RPMI7951 (cell line): ENCODE measurements at regions not wholly inside any gene's neighbourhood (a gene's known extent, or its start where the extent isn't known, plus 50 kb on each side); places are given as distances from the start of the nearest gene placed in this dataset.
"Not testable (repeated sequence)": the region's sequence is repeated elsewhere in the genome, so short reads cannot be mapped to it uniquely, and the experiment has no call there.

Source experiments
- DNase-seq: peaks from one replicate; pipeline ENCODE4 v3.0.0-alpha.2; 2012; ENCODE audit warnings: low read depth

GRCh38 chr14:55767286-55767685 is 187.3 kb downstream of the KTN1 start:
- DNase-seq = no peak

- no peak for DNase-seq
These were observed 189.9 kb downstream of the KTN1 start for GRCh38 chr14:55769877-55770276.

DNA sequence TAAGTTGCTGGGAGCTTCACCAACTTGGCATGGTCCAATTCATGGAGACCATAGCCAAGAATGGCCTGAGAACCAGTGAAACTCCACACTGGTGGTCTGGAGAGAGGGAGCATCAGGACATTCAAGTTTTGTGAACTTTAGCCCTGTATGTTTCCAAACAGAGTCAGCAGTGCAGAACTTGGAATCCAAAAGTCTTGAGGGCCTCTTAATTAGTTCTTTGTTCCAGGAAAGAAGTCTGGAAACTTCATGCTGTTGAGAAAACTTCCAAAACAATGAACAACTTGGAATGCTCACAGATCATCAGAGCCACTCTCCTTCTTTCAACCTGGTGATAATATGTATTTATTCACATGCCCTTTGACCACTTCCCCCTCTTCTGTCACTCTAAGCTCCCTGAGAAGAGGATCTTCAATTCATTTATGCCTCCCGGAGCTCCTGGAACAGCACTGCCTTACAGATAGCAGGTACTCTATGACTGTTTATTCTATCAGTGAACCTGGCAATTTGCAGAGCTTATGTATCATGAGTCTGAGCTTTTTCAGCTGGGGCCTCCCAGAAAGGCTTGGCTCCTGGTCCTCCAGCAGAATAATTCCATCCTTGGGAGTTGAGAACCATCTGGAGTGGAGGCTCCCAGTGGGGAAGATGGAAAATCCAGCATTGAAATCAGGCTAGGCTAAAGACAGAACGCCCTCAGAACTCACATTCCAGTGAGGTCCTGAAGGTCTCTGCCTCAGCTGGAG is 191.4 kb downstream of the KTN1 start:
- no peak for DNase-seq

GRCh38 chr14:55772486-55772885 is 192.5 kb downstream of the KTN1 start:
- DNase-seq = no peak

DNA sequence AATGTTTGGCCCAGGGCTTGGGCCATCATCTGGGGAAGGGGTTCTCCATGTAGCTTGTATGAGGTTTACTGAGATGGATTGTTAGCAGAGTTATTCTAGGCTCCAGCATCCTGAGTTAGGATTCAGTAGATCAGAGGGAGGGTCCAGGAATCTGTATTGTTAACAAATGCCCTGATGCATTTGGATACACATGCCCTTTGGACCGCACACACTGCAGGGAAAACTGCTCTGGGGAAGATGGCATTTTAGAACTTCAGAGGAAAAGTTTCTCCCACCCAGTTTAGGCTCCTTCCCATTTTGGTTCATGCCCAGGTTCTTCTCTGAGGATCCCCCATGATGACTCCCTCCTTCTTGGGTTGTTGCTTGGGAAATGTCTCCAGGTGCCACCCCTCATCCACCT is 193.3 kb downstream of the KTN1 start:
- DNase-seq = no peak

DNA sequence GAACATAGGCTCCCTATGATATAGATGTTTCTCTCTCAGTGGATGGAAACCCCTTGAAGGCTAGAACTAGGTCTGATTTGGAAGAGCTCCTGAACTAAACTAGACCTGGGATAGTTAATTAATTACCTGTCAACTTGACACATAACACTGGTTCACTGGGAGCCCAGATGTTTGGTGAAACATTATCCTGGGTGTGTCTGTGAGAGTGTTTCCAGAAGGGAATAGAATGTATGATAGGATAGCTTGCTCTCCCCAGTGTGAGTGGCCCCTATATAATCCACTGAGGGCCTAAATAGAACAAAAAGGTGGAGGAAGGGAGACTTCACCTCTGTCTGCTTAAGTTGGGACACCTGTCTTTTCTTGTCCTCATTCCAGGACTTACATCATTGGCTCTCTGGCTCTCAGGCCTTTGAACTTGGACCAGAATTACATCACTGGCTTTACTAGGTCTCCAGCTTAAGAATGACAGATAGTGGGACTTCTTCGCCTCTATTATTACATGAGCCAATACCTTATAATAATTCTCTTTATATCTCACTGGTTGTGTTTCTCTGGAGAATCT is 194.1 kb downstream of the KTN1 start:
- no peak for DNase-seq

DNA sequence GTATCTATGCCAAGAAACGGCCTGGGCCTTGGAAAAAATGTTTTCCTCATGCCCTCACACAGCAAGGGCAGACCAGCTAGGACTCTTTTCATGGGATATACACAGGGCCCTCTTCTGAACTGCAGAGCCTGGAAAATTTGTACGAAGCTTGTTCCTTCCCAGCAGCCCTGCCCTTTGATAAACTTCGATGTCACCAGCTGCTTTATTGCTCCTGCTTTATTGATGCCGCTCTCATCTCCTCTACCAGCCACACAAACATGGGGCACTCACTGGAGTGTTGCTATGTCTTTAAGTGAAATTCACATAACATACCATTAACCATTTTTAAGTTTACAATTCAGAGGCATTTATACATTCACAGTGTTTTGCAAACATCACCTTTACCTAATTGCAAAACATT is 197.9 kb downstream of the KTN1 start:
- DNase-seq = no peak

DNA sequence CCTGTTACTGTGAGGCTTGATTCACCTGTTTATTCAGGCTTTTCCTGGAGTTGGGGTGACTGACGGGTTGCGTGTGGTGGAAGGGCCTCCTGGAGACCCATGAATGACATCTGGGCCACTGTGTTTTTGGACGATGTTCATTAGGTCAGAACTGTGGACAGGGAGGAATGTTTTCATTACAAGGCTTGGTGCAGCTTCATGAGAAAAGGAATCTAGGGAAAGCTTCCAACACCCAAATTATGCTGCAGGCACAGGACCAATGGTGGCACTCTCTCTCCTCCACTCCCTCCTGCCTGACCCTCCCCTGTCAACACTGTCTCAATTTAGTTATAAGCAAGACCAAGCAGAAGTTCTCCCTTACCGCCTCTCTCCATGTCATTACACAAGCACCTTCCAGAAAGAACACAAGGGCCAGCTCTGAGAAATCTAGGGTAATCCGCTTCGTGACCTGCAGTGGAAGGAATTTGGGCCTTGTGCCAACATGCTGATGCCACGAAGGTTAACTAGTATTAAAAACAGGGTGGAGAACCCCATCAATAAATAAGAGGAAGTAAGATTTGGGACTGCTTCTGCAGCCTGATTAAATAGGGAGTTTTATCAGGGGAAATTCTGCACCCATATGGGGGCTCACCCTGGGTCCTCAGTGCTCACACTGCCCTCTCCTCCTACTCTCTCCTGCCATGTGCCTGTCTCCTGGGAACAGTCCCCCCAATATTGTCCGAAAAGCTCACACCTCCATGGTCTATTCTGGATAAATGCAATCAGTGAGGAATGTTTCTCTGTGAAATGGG is 200.3 kb downstream of the KTN1 start:
- no peak for DNase-seq

DNA sequence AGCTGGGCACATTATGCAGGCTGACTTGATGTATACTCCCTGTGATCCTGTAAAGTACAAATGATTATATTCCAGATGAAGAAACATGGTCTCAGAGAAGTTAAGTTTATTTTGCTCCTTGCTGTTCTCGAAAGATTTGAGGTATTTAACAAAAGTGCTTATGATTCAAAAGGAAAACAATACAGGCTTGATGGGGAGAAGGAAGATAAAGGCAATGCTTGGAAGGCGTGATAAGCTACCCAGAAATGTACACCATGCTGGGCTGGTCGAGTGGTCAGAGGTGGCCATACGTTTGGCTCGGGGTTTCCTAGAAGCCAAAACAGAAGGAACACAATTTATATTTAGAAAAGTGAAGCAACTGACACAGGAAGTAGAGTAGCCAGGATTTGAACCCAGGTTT is 201.0 kb downstream of the KTN1 start:
- DNase-seq = no peak

DNA sequence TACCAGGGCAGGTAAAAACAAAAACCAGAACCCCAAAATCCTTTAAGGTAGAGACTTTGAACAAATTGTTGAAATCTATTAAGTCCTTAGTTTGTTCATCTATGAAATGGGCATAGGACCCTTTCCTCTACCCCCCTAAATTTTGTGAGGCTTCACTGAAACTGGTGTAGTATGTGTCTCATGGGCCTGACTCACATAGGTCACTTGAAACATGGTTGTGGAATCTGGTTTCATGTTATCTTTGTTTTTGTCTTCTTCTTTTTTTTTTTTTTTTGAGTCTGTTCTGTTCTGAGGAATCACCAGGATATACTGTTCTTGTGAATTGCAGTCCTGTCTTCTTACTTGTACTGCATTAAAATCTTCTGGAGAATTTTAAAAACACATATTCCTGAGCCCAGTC is 202.2 kb downstream of the KTN1 start:
- DNase-seq = no peak

DNA sequence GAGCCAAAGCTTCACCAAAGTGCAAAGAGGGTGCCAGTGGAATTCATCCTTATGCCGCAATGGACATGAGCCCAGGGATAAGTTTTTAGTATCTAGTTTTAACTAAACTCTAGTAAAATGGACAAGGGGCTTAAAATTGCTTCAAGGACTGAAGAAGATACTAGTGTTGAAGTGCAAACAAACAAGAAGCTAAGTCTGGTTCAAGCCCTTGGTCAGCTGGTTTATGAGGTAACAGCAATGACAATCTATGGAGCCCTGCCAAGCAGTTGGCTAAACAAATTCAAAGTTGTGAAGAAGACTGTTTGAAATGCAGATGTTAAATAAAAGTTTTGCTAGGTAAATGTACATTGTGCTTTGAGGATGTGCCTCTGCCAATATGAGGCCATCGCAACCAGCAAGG is 209.4 kb downstream of the KTN1 start:
- DNase-seq = no peak

GRCh38 chr14:55794655-55795595 is 214.9 kb downstream of the KTN1 start:
- peak; percentile 42 for DNase-seq

DNA sequence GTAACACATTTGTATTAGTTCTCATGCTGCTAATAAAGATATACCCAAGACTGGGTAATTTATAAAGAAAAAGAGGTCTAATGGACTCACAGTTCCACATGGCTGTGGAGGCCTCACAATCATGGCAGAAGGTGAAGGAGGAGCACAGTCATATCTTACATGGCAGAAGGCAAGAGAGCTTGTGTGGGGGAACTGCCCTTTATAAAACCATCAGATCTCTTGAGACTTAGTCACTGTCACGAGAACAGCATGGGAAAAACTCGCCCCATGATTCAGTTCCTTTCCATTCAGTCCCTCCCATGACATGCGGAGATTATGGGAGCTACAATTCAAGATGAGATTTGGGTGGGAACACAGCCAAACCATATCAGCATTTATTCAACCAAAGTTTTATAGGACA is 216.5 kb downstream of the KTN1 start:
- DNase-seq = not testable (repeated sequence)

DNA sequence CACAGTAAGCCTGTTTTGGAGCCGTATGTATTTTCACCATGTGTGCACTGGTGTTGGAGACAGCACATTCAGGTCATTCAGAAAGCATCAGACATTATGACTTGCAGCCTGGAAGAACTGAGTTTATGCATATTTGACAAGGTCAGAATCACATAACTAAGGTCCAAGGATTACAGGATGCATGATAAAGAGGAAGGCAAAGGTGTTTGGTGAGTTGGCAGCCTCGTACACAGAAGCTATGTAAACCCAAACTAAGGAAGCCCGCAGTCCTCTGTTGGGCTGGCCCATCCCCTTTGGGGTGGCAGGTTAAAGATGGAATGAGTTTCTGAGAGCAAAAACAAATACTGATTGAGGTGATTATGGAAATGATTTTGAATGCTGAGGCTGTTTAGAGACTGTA is 218.4 kb downstream of the KTN1 start:
- DNase-seq = no peak

DNA sequence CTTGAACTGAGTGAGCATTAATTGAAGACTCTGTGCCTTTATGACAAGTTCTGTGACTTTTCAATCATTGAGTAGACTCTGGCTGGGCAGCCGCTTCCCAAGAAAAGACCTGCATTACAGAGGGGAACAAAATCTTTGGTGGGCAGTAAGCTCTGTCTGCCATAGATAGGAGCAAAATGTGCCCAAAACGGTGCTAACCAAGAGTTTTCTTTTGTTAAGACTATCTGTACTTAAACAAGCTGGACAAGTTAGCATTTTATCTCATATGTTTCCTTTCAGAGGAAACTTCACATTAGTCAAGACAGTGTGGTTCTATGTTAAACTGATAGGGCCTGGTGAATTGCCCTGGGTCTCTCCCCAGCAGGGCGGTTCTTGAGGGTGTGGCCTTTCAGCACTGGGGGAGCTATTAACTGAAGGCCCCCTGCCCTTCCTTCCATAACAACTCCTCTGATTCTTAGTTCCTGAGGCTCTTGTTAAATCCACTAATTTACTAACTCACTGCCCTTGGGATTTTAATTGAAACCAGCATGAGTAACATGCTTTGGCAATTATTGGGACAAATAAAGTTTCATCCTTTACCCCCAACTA is 219.6 kb downstream of the KTN1 start:
- DNase-seq = no peak

DNA sequence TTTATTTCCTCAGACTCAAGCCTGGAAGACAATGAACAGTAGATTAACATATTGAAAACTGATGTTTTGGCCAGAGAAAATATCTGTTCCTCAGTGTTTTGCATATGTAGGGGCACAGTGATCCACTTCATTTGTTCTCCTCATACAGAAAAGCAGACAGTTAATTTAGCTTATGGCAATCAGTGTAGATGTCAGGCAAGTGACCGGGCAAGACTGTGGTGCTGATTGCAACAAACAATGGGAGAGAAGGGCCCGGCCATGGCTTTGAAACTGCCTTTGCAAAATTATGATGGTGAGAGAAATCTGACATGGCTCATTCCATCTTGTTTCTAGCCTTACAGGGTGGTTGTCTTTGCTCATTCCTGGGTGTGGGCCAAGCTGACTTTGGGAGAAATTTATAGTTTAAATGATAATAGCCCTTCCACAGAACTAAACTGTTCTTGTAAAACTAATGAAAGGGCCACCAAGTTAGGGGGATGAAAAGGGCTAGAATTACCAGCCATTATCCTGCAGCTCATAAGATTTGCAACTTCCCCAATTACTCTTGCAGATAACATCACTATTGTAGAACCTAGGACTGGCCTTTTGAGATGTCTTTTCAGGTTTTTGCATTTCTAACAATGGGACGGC is 220.3 kb downstream of the KTN1 start:
- DNase-seq = no peak

DNA sequence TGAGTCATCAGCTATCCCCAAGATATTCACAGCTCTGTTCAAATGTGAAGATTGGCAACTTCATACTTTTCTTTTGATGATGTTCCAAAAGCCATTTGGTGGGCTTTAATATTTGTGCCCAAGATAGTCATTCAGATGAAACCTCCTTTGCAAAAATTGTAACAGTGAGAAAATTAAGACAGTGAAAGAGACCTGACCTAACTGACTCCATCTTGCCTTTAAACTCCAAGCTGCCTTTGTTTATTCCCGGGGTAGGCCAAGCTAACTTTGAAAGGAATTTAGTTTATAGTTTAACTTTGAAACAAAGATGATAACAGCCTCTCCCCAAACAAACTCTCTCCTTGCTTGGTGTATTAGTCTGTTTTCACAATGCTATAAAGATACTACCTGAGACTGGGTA is 221.1 kb downstream of the KTN1 start:
- DNase-seq = no peak

DNA sequence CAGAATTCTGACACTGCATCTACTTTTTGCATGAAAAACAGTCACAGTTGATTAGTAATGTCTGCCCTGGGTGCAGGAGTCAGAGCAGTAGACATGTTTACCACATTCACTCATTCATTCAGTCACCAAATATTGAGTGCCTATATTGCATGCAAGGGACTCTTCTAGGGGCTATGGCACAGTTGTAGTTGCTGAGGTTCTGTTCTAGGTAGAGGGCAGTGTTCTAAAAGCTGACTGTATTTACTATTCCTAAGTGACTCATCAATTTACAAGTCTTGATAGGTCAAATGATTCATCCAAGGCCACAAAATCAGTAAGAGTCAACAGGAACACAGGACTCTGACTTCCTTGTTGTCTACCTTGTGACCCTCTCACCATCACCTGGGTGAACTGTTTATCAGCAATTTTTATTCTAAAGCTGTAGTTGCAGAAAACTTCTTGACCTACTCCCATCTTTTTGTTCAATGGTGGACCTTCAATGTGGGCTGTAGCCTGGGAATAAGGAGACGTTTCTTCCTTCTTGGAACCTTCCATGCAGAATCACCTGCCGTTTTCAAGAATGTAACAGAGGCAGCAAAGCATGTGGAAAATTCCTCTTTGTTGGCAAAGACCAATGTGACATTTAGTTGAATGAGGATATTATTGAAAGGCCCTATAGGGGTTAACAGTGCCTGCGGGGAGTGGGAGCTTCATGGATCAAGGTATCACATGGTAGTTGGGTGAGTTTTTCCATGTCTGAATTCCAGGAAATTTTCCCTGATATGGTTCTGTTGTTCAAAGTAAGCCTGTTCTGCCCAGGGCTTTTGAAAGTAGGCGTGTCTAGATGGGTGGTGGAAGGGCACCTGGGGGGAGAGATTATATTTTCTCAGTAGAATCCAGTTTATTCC is 223.2 kb downstream of the KTN1 start:
- DNase-seq = peak; percentile 21

DNA sequence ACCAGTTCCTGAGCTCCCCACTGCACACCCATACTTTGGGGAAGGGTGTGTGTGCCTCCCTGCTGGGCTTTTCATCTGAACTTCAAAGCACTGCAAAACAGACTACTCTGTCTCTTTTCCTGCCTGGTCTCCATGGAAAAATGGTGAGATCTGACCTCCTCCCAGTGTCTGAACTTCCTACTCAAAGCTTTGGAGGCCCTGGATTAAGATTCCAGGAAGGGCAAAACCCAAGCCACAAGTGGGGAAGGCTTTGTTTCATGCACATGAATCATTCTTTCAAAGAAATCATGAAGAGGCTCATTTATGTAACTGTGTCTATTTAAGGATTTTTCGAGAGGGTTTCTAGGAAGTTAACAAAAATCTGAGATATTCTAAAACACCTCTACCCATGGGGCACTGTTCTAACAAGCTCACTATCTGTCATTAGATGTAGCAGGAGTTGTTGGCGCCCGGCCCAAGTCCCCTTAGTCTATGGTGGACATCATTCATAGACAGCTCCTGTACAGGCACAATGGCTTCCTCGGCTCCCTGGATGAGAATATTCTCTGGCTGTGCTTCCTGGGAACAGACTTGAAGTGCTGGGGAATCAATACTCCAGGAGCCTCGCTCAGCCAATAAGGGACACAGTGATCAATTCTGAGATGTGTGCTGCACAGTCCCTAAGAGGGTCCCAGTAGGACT is 224.0 kb downstream of the KTN1 start:
- no peak for DNase-seq

DNA sequence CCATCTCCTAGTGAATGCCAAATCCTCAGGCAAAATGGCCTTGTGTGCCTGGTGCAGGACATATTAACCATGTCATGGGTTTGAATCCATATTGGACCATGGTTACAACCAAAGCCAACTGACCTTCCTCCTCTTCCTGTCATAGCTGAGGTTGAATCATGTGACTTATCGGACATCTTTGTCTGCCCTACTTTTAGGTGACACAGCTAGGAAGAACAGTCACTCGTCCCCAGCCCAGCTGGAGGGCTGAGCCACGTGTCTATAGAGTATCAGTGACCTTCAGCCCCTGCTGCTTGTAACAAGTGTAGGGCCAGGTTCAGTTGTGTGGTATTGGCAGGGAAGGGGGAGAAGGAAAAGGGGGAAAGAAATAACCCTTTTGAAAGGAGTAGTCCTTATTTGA is 225.2 kb downstream of the KTN1 start:
- no peak for DNase-seq
